Mesenchymal stem cell (in vitro differentiated cells and primary cell): ENCODE measurements at regions not wholly inside any gene's neighbourhood (a gene's known extent, or its start where the extent isn't known, plus 50 kb on each side); places are given as distances from the start of the nearest gene placed in this dataset.

ENCODE experiments used
- DNase-seq: peaks from one replicate; pipeline ENCODE4 v3.0.0-alpha.2; 2013
- H2AFZ ChIP-seq: one replicate; pipeline ENCODE4 v1.6.1; 2013; ENCODE audit warnings: low read depth, mild to moderate bottlenecking, control low read depth, inconsistent platforms, low read length, moderate library complexity
- H2AK5ac ChIP-seq: 2 replicates; pipeline ENCODE4 v1.6.1; 2013; ENCODE audit warnings: low read length, moderate library complexity, mild to moderate bottlenecking, inconsistent platforms; ENCODE audit not compliant: severe bottlenecking
- H2BK120ac ChIP-seq: one replicate; pipeline ENCODE4 v1.6.1; 2013; ENCODE audit warnings: low read depth, mild to moderate bottlenecking, inconsistent platforms, low read length, moderate library complexity
- H2BK12ac ChIP-seq, 2 experiments: one replicate each; pipeline ENCODE4 v1.6.1; 2013; ENCODE audit warnings: inconsistent platforms in 2 of 2, low read length in 2 of 2, mild to moderate bottlenecking in 2 of 2, moderate library complexity in 2 of 2, control low read depth in 1 of 2
- H2BK15ac ChIP-seq: one replicate; pipeline ENCODE4 v1.6.1; 2013; ENCODE audit warnings: mild to moderate bottlenecking, low read depth, inconsistent platforms; ENCODE audit not compliant: poor library complexity, severe bottlenecking
- H2BK5ac ChIP-seq: 2 replicates; pipeline ENCODE4 v1.6.1; 2013; ENCODE audit warnings: low read depth, mild to moderate bottlenecking, low read length, control low read depth, inconsistent platforms; ENCODE audit not compliant: poor library complexity, severe bottlenecking
- H3K14ac ChIP-seq, 2 experiments: one replicate each; pipeline ENCODE4 v1.6.1; 2013; ENCODE audit warnings: inconsistent platforms in 2 of 2, low read length in 2 of 2, control low read depth in 1 of 2, mild to moderate bottlenecking in 1 of 2, moderate library complexity in 1 of 2
- H3K18ac ChIP-seq, 2 experiments: one replicate each; pipeline ENCODE4 v1.6.1; 2013; ENCODE audit warnings: inconsistent platforms in 2 of 2, low read length in 2 of 2, control low read depth in 1 of 2, low read depth in 1 of 2, mild to moderate bottlenecking in 1 of 2
- H3K23ac ChIP-seq, 2 experiments: one replicate each; pipeline ENCODE4 v1.6.1; 2013; ENCODE audit warnings: inconsistent platforms in 2 of 2, low read length in 2 of 2, mild to moderate bottlenecking in 2 of 2, moderate library complexity in 2 of 2, control low read depth in 1 of 2
- H3K27ac ChIP-seq: 2 replicates; pipeline ENCODE4 v1.5.1; 2013; ENCODE audit warnings: mild to moderate bottlenecking, moderate library complexity, low read length, control low read depth, inconsistent platforms; ENCODE audit not compliant: poor library complexity, severe bottlenecking
- H3K27me3 ChIP-seq, 2 experiments: 2 replicates each; pipeline versions ENCODE4 v1.6.1 to v1.7.0; 2013; ENCODE audit warnings: low read length in 2 of 2, mild to moderate bottlenecking in 2 of 2, moderate library complexity in 2 of 2, control low read depth in 1 of 2, inconsistent platforms in 1 of 2; ENCODE audit not compliant: control insufficient read depth in 1 of 2, insufficient read depth in 1 of 2
- H3K36me3 ChIP-seq, 2 experiments: 2 replicates each; pipeline versions ENCODE4 v1.6.1 to v1.7.0; 2013; ENCODE audit warnings: low read length in 2 of 2, control low read depth in 1 of 2, inconsistent platforms in 1 of 2, low read depth in 1 of 2, mild to moderate bottlenecking in 1 of 2; ENCODE audit not compliant: insufficient read depth in 2 of 2, control insufficient read depth in 1 of 2
- H3K4ac ChIP-seq, 2 experiments: one replicate each; pipeline ENCODE4 v1.6.1; 2013; ENCODE audit warnings: inconsistent platforms in 2 of 2, low read length in 2 of 2, mild to moderate bottlenecking in 2 of 2, moderate library complexity in 2 of 2, control low read depth in 1 of 2, low read depth in 1 of 2
- H3K4me1 ChIP-seq: 2 replicates; pipeline ENCODE4 v1.6.1; 2013; ENCODE audit warnings: low read depth, low read length, control low read depth; ENCODE audit not compliant: control insufficient read depth, insufficient read depth
- H3K4me2 ChIP-seq: 2 replicates; pipeline ENCODE4 v1.6.1; 2013; ENCODE audit warnings: low read length, mild to moderate bottlenecking, inconsistent platforms; ENCODE audit not compliant: poor library complexity, severe bottlenecking
- H3K4me3 ChIP-seq, 2 experiments: 2 replicates each; pipeline versions ENCODE4 v1.5.1 to v1.7.0; 2013; ENCODE audit warnings: low read length in 2 of 2, mild to moderate bottlenecking in 2 of 2, control low read depth in 1 of 2, low read depth in 1 of 2; ENCODE audit not compliant: insufficient read depth in 1 of 2
- H3K79me1 ChIP-seq: replicated peaks from 2 replicates; pipeline ENCODE4 v1.6.1; 2013; ENCODE audit warnings: mild to moderate bottlenecking, control low read depth, low read length, inconsistent platforms; ENCODE audit not compliant: poor library complexity, severe bottlenecking
- H3K9ac ChIP-seq: 2 replicates; pipeline ENCODE4 v1.7.0; 2013; ENCODE audit warnings: mild to moderate bottlenecking, low read length, moderate library complexity
- H3K9me3 ChIP-seq: 2 replicates; pipeline ENCODE4 v1.7.0; 2013; ENCODE audit warnings: mild to moderate bottlenecking, low read length; ENCODE audit not compliant: control insufficient read depth
- H4K8ac ChIP-seq: one replicate; pipeline ENCODE4 v1.6.1; 2013; ENCODE audit warnings: inconsistent platforms, mild to moderate bottlenecking, low read length, moderate library complexity
- H4K91ac ChIP-seq: one replicate; pipeline ENCODE4 v1.6.1; 2013; ENCODE audit warnings: mild to moderate bottlenecking, low read length, inconsistent platforms
- WGBS: methylation state at CpG from one replicate; pipeline ENCODE4 v1.1.7; 2013; ENCODE audit warnings: mixed read lengths; 5-methylcytosine and 5-hydroxymethylcytosine counted together

DNA sequence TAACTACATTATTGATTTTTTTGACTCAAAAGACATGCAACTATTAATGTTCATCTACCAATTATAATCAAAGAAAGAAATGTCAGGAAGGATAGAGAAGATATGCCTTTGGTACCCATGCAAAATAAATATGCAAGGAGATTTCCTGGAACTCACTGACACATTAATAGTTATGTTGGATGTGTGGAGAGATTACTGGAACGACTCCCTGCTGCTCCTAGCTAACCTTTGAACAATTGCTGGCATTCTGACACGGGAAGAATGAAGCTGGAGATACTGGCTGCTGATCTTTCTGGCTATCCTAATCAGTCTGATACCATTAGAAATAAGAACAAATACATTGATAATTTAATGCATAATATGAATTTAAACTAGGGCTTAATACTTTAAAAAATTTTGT lies 507.9 kb upstream of the NRG3 start:
- H3K4me2 ChIP-seq: no peak overlapping the region
- H2BK15ac ChIP-seq: no peak overlapping the region
- H3K4me1 ChIP-seq: no peaks in the 10 kb centered on the region
- H2AK5ac ChIP-seq: no peak overlapping the region
- no peak overlapping the region for H2BK12ac ChIP-seq
- DNase-seq: no peak
- 67% methylated on average over 1 of the region's 2 CpGs for WGBS
- no peak overlapping the region for H2BK120ac ChIP-seq
- no peak overlapping the region for H3K18ac ChIP-seq
- no peak overlapping the region for H3K27ac ChIP-seq
- H4K8ac ChIP-seq: no peak overlapping the region
- H3K4me3 ChIP-seq: no peak overlapping the region
- H3K14ac ChIP-seq: no peak overlapping the region
- H3K36me3 ChIP-seq: no peaks in the 10 kb centered on the region
- no peak overlapping the region for H4K91ac ChIP-seq
- H3K27me3 ChIP-seq: no peaks in the 10 kb centered on the region
- no peak overlapping the region for H3K9ac ChIP-seq
- H3K79me1 ChIP-seq: no peaks in the 10 kb centered on the region
- no peak overlapping the region for H2AFZ ChIP-seq
- no peak overlapping the region for H2BK5ac ChIP-seq
- H3K23ac ChIP-seq: no peak overlapping the region
- no peaks in the 10 kb centered on the region for H3K9me3 ChIP-seq
- H3K4ac ChIP-seq: no peak overlapping the region

DNA sequence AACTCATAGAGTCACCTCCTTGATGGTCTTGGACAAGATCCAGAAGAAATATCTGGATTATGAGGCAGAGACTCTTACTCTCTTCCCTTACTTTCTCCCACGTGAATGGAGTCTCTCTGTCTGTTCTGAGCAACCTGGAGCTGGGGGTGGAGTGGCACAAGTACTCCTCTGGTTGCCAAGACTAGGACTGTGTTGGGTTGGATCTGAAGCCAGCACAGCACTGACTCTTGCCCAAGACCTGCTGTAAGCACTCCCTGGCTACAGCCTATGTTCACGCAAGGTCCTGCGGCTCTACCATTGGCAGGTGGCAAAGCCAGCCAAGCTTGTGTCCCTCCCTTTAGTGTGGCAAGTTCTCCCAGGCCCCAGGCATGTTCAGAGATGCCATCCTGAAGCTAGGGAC lies 488.2 kb upstream of the NRG3 start:
- Histone ChIP-seq H3K27me3 (no peaks in the 10 kb centered on the region), H3K4me1 (peaks cover 2% of the 10 kb centered on the region), H3K9me3 (peaks cover 6% of the 10 kb centered on the region), H2BK120ac (no peak overlapping the region), H3K9ac (no peak overlapping the region), H3K79me1 (no peaks in the 10 kb centered on the region), H2BK5ac (no peak overlapping the region), H3K23ac (no peak overlapping the region), H3K27ac (no peak overlapping the region), H3K36me3 (no peaks in the 10 kb centered on the region), H4K8ac (no peak overlapping the region), H2BK15ac (no peak overlapping the region), H3K4me2 (no peak overlapping the region), H3K4ac (no peak overlapping the region), H4K91ac (no peak overlapping the region), H3K4me3 (no peak overlapping the region), H3K14ac (peak overlapping the region in 1 of 2 experiments; percentile 95), H2AFZ (no peak overlapping the region), H3K18ac (no peak overlapping the region), H2AK5ac (no peak overlapping the region), H2BK12ac (no peak overlapping the region)
- no peak for DNase-seq
- WGBS: 85% methylated on average over 3 of the region's 3 CpGs

DNA sequence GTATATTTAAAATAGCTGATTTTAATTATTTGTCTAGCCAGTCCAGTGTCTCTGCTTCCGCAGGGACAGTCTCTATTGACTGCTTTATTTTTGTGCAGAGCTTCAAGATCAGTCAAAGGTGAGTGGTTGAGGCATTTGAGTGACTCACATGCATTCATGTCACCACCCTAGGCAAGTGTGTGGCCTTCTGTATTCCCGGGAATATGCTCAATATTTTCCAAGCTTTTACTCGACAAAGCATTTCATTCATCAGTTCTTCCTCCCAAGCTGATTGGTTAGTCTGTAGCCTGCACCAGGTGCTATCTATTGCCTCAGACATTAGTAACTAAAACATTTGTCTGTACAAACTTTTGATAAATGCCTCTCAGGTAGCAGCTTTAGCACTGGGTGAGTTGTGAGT lies 471.5 kb upstream of the NRG3 start:
- no peaks in the 10 kb centered on the region for H3K79me1 ChIP-seq
- H2AFZ ChIP-seq: no peak overlapping the region
- H3K14ac ChIP-seq: no peak overlapping the region
- H4K8ac ChIP-seq: no peak overlapping the region
- H3K9me3 ChIP-seq: no peaks in the 10 kb centered on the region
- no peak overlapping the region for H3K4me3 ChIP-seq
- no peaks in the 10 kb centered on the region for H3K36me3 ChIP-seq
- no peak overlapping the region for H3K4ac ChIP-seq
- no peak overlapping the region for H4K91ac ChIP-seq
- H2BK15ac ChIP-seq: no peak overlapping the region
- no peak for DNase-seq
- WGBS: 87% methylated on average over 3 of the region's 3 CpGs
- no peak overlapping the region for H2BK5ac ChIP-seq
- H3K18ac ChIP-seq: no peak overlapping the region
- H2BK12ac ChIP-seq: no peak overlapping the region
- no peaks in the 10 kb centered on the region for H3K27me3 ChIP-seq
- H3K4me2 ChIP-seq: no peak overlapping the region
- no peak overlapping the region for H3K23ac ChIP-seq
- no peak overlapping the region for H2BK120ac ChIP-seq
- no peak overlapping the region for H2AK5ac ChIP-seq
- H3K9ac ChIP-seq: no peak overlapping the region
- H3K27ac ChIP-seq: no peak overlapping the region
- H3K4me1 ChIP-seq: no peaks in the 10 kb centered on the region

DNA sequence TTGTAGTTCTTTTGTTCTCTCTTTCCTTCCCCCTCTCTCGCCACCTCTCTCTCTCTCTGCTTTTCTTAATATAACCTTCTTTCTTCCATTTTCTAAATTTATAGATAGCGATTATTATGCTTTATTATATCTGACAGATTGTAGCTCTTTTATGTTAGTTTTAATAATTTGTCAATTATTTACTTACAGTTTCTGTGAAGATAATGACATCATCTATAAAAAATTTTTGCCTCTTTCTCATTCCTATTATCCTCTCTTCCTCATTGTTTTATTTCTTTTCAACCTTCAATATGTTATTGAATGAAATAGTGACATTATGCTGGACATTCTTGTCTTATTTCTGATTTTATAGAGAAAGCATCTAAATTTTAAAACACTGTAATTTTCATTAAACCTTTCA lies 469.6 kb upstream of the NRG3 start:
- Histone ChIP-seq H3K18ac (no peak overlapping the region), H2BK120ac (no peak overlapping the region), H3K4me1 (no peaks in the 10 kb centered on the region), H4K8ac (no peak overlapping the region), H3K9me3 (no peaks in the 10 kb centered on the region), H2BK5ac (no peak overlapping the region), H3K79me1 (no peaks in the 10 kb centered on the region), H2BK15ac (no peak overlapping the region), H3K14ac (no peak overlapping the region), H2AFZ (no peak overlapping the region), H3K4me3 (no peak overlapping the region), H2BK12ac (no peak overlapping the region), H3K9ac (no peak overlapping the region), H3K23ac (no peak overlapping the region), H3K36me3 (no peaks in the 10 kb centered on the region), H2AK5ac (no peak overlapping the region), H3K4ac (no peak overlapping the region), H3K4me2 (no peak overlapping the region), H4K91ac (no peak overlapping the region), H3K27me3 (no peaks in the 10 kb centered on the region), H3K27ac (no peak overlapping the region)
- no peak for DNase-seq
- WGBS: no CpG with 5 or more reads among the region's 2 CpGs
